SU-DHL-6 (cell line): ENCODE measurements at regions not wholly inside any gene's neighbourhood (a gene's known extent, or its start where the extent isn't known, plus 50 kb on each side); places are given as distances from the start of the nearest gene placed in this dataset.

ENCODE experiments used
- H2AFZ ChIP-seq: fragments of 200-600 bp; sonication (generic); 2 replicates; pipeline ENCODE4 v1.6.1; 2014; ENCODE audit warnings: low read depth, mild to moderate bottlenecking, moderate library complexity, mixed read lengths, antibody characterized with exemption, low read length; ENCODE audit not compliant: severe bottlenecking
- H3F3A ChIP-seq: fragments of 200-600 bp; shearing (Covaris generic); 2 replicates; pipeline ENCODE4 v1.6.0; 2016; ENCODE audit warnings: antibody characterized with exemption, mild to moderate bottlenecking; ENCODE audit not compliant: insufficient read depth
- H3K27ac ChIP-seq: fragments of 200-600 bp; sonication (generic); 2 replicates; pipeline ENCODE4 v1.5.1; 2016; ENCODE audit warnings: low read depth, mild to moderate bottlenecking, low read length, moderate library complexity, mixed read lengths
- H3K27me3 ChIP-seq: fragments of 200-600 bp; sonication (generic), shearing (Covaris generic); 2 replicates; pipeline ENCODE4 v1.6.0; 2014; ENCODE audit warnings: mild to moderate bottlenecking, low read length
- H3K36me3 ChIP-seq: fragments of 200-600 bp; sonication (generic); 2 replicates; pipeline ENCODE4 v1.6.1; 2014; ENCODE audit warnings: mild to moderate bottlenecking, low read length, mixed read lengths
- H3K4me2 ChIP-seq: fragments of 300-600, 200-600 bp; shearing (Covaris generic), sonication (generic); 2 replicates; pipeline ENCODE4 v1.6.0; 2014; ENCODE audit warnings: low read length, low read depth, mild to moderate bottlenecking; ENCODE audit not compliant: poor library complexity, severe bottlenecking
- H3K4me3 ChIP-seq: fragments of 200-600 bp; sonication (generic); 2 replicates; pipeline ENCODE4 v1.5.1; 2014; ENCODE audit warnings: antibody characterized with exemption, low read length, mild to moderate bottlenecking, mixed read lengths; ENCODE audit not compliant: insufficient read depth, poor library complexity, severe bottlenecking
- H3K79me2 ChIP-seq: fragments of 200-600 bp; sonication (generic); 2 replicates; pipeline ENCODE4 v1.6.1; 2014; ENCODE audit warnings: mild to moderate bottlenecking, low read length, moderate library complexity; ENCODE audit not compliant: insufficient read depth
- H3K9ac ChIP-seq: fragments of 200-600 bp; sonication (generic); 2 replicates; pipeline ENCODE4 v1.7.0; 2014; ENCODE audit warnings: mild to moderate bottlenecking, low read length
- H3K9me2 ChIP-seq: fragments of 200-600 bp; sonication (generic); replicated peaks from 2 replicates; pipeline ENCODE4 v1.6.1; 2014; ENCODE audit warnings: low read length; ENCODE audit not compliant: insufficient read depth
- H3K9me3 ChIP-seq: fragments of 200-600 bp; sonication (generic); 2 replicates; pipeline ENCODE4 v1.6.1; 2014; ENCODE audit warnings: low read length, mixed read lengths; ENCODE audit not compliant: insufficient read depth
- H4K20me1 ChIP-seq: fragments of 200-600 bp; sonication (generic); 2 replicates; pipeline ENCODE4 v1.6.1; 2014; ENCODE audit warnings: low read depth, mild to moderate bottlenecking, antibody characterized with exemption, low read length, moderate library complexity, mixed read lengths
- CTCF ChIP-seq: fragments of 200-600 bp; sonication (generic); IDR thresholded peaks from one replicate; pipeline ENCODE4 v1.5.1; 2017; ENCODE audit warnings: antibody characterized with exemption, mild to moderate bottlenecking, low read length, moderate library complexity; ENCODE audit not compliant: insufficient read depth, poor library complexity, severe bottlenecking
- EZH2phosphoT487 ChIP-seq: fragments of 200-600 bp; sonication (generic), shearing (Covaris generic); conservative IDR thresholded peaks from 2 replicates; pipeline ENCODE4 v1.6.1; 2018; ENCODE audit warnings: mild to moderate bottlenecking, antibody characterized with exemption, low read length, moderate library complexity, mixed read lengths

DNA sequence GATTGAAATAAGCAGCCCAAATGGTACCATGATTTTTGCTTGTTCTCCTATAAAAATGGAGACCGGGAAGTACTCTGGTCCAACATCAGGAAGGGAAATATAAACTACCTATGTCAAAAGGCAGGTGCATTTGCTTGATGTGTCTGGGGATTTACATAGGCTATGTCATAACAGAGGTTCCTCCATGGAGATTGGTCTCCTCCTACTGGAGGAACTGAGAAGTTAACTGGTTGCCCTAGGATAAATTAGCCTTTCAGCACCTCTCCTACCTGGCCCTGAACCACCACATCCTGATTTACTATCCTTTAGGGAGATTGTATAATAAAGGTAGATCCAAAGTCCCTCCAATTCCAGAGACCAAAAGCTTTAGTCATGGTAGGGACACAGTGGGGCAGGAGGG, 1109.3 kb upstream of the B3GALT2 start:
- H3K36me3 ChIP-seq = peaks cover 2% of the 10 kb centered on the region; the same call in 1 of the 2 replicates
- H3K27me3 ChIP-seq = no peaks in the 10 kb centered on the region
- no peaks in the 10 kb centered on the region for H3F3A ChIP-seq
- no peaks in the 10 kb centered on the region for H3K9me3 ChIP-seq
- H2AFZ ChIP-seq = peak overlapping the region; percentile 81
- H3K4me3 ChIP-seq = no peak overlapping the region
- TF ChIP-seq EZH2phosphoT487 (no peak), CTCF (peak; percentile 69)
- H3K27ac ChIP-seq = peak overlapping the region; percentile 45
- no peak overlapping the region for H3K9ac ChIP-seq
- peak overlapping the region; percentile 8 for H3K4me2 ChIP-seq
- no peaks in the 10 kb centered on the region for H3K79me2 ChIP-seq
- H3K9me2 ChIP-seq = no peaks in the 10 kb centered on the region
- no peaks in the 10 kb centered on the region for H4K20me1 ChIP-seq

DNA sequence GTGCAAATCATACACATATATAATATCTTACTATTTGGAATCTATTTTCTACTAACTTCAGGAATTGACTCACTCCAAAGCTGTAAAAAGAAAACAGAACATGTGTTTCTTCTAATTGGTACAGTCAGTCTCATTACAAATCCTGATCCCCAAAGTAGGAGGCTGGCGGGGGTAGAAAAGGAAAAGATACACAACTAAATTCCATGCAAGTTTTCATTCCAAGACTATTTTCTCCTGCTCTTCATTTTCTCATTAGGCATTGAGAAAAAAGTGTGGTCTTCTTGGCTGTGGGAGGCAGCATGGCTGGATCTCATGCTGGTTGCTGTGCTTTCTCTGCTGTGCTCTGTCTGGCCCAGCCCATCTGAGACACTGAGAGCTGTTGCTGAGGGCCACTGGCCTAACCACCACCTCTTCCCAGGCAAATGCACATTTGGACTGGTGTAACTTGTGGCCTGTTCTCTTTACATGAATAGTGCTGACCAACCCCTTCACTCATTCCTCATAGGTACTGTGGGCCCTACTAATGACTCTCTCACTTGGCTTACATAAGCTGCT, 1107.5 kb upstream of the B3GALT2 start:
- H3K4me3 ChIP-seq = no peak overlapping the region
- H3K36me3 ChIP-seq = peaks cover 4% of the 10 kb centered on the region; the same call in 1 of the 2 replicates
- H2AFZ ChIP-seq = peak overlapping the region; percentile 30
- H3K27me3 ChIP-seq = no peaks in the 10 kb centered on the region
- TF ChIP-seq CTCF = no peak
- TF ChIP-seq EZH2phosphoT487 = no peak
- H3K9me2 ChIP-seq = no peaks in the 10 kb centered on the region
- H3K27ac ChIP-seq = peak overlapping the region; percentile 45
- H3K9ac ChIP-seq = no peak overlapping the region
- no peak overlapping the region for H3K4me2 ChIP-seq
- no peaks in the 10 kb centered on the region for H3K79me2 ChIP-seq
- no peaks in the 10 kb centered on the region for H4K20me1 ChIP-seq
- no peaks in the 10 kb centered on the region for H3K9me3 ChIP-seq
- H3F3A ChIP-seq = peaks cover 15% of the 10 kb centered on the region

- no peak overlapping the region for H3K4me2 ChIP-seq
- H4K20me1 ChIP-seq = no peaks in the 10 kb centered on the region
- no peak overlapping the region for H3K4me3 ChIP-seq
- H3K9me2 ChIP-seq = no peaks in the 10 kb centered on the region
- H3K27me3 ChIP-seq = no peaks in the 10 kb centered on the region
- peaks cover 21% of the 10 kb centered on the region for H3F3A ChIP-seq
- no peaks in the 10 kb centered on the region for H3K9me3 ChIP-seq
- TF ChIP-seq CTCF = no peak
- no peak for TF ChIP-seq EZH2phosphoT487
- H3K79me2 ChIP-seq = no peaks in the 10 kb centered on the region
- H3K36me3 ChIP-seq = peaks cover 13% of the 10 kb centered on the region
- H2AFZ ChIP-seq = peak overlapping the region; percentile 13
- H3K9ac ChIP-seq = no peak overlapping the region
- no peak overlapping the region for H3K27ac ChIP-seq
These were observed 1106.6 kb upstream of the B3GALT2 start for GRCh38 chr1:194292966-194293365.
